Stimulated activated CD8-positive, alpha-beta memory T cell treated with anti-CD3 and anti-CD28 coated beads, Interleukin-4, amount 100 ng/mL, for 1 hour (primary cell): ENCODE measurements at regions not wholly inside any gene's neighbourhood (a gene's known extent, or its start where the extent isn't known, plus 50 kb on each side); places are given as distances from the start of the nearest gene placed in this dataset.
"Not testable (repeated sequence)": the region's sequence is repeated elsewhere in the genome, so short reads cannot be mapped to it uniquely, and the experiment has no call there.

ENCODE experiments used
- DNase-seq, 2 donors: peaks; one replicate each; pipeline ENCODE4 v3.0.0-alpha.2; 2020; ENCODE audit warnings: low read depth in 2 of 2, low spot score in 1 of 2

GRCh38 chr17:45554479-45554878 is 64.0 kb upstream of the PLEKHM1 start:
- DNase-seq: not testable (repeated sequence)

- DNase-seq: not testable (repeated sequence)
Observed at GRCh38 chr17:45558821-45559220, 68.3 kb upstream of the PLEKHM1 start.

GRCh38 chr17:45562868-45563267 is 72.3 kb upstream of the PLEKHM1 start:
- DNase-seq: not testable (repeated sequence)

GRCh38 chr17:45563283-45563682 is 72.8 kb upstream of the PLEKHM1 start:
- DNase-seq: not testable (repeated sequence)

GRCh38 chr17:45568275-45568674 is 77.8 kb upstream of the PLEKHM1 start:
- DNase-seq: not testable (repeated sequence)

- not testable (repeated sequence) for DNase-seq
Observed at GRCh38 chr17:45573326-45573725, 82.8 kb upstream of the PLEKHM1 start.

- no peak for DNase-seq
Observed at GRCh38 chr17:45573924-45574770, 83.6 kb upstream of the PLEKHM1 start.

GRCh38 chr17:45575126-45575885 is 84.8 kb upstream of the PLEKHM1 start:
- DNase-seq: no peak

GRCh38 chr17:45576527-45577307 is 86.2 kb upstream of the PLEKHM1 start:
- not testable (repeated sequence) for DNase-seq

- DNase-seq: no peak
Observed at GRCh38 chr17:45577571-45578279, 87.2 kb upstream of the PLEKHM1 start.

GRCh38 chr17:45578516-45579455 is 88.3 kb upstream of the PLEKHM1 start:
- no peak for DNase-seq

GRCh38 chr17:45579529-45580495 is 89.3 kb upstream of the PLEKHM1 start:
- DNase-seq: no peak

GRCh38 chr17:45580924-45581323 is 90.4 kb upstream of the PLEKHM1 start:
- no peak for DNase-seq

GRCh38 chr17:45581860-45582259 is 91.3 kb upstream of the PLEKHM1 start:
- no peak for DNase-seq

- DNase-seq: peak in 1 of 2 donors; percentile 56
Observed at GRCh38 chr17:45584092-45585036, 93.8 kb upstream of the PLEKHM1 start.

- DNase-seq: peak; percentile 70 to 80
Observed at GRCh38 chr17:45585037-45585733, 94.7 kb upstream of the PLEKHM1 start.
